ENCODE measurements at regions not wholly inside any gene's neighbourhood (a gene's known extent, or its start where the extent isn't known, plus 50 kb on each side); places are given as distances from the start of the nearest gene placed in this dataset.

GRCh38 chr11:97309291-97309690, 919.5 kb downstream of the JRKL start:
- no peaks in the 10 kb centered on the region for H3K27me3 Mint-ChIP-seq (ENCODE audit: low read depth)
- H3K4me1 Mint-ChIP-seq (ENCODE audit: low read depth) = no peaks in the 10 kb centered on the region
- no peak overlapping the region for H3K4me3 Mint-ChIP-seq
- peaks cover 4% of the 10 kb centered on the region for H3K9me3 Mint-ChIP-seq
- no peak overlapping the region for H3K27ac Mint-ChIP-seq
- H3K36me3 Mint-ChIP-seq (ENCODE audit: low read depth) = no peaks in the 10 kb centered on the region
- no peak for DNase-seq (ENCODE audit: low spot score)

- no peak for DNase-seq (ENCODE audit: low spot score)
- H3K27me3 Mint-ChIP-seq (ENCODE audit: low read depth) = no peaks in the 10 kb centered on the region
Measured at GRCh38 chr11:97325693-97326092, 935.9 kb downstream of the JRKL start.

GRCh38 chr11:97332271-97332670, 942.5 kb downstream of the JRKL start:
- DNase-seq (ENCODE audit: low spot score) = no peak
- H3K27ac Mint-ChIP-seq = no peak overlapping the region
- H3K36me3 Mint-ChIP-seq (ENCODE audit: low read depth) = no peaks in the 10 kb centered on the region
- H3K9me3 Mint-ChIP-seq = peaks cover 13% of the 10 kb centered on the region
- H3K4me3 Mint-ChIP-seq = no peak overlapping the region
- H3K4me1 Mint-ChIP-seq (ENCODE audit: low read depth) = no peaks in the 10 kb centered on the region
- H3K27me3 Mint-ChIP-seq (ENCODE audit: low read depth) = no peaks in the 10 kb centered on the region

More at GRCh38 chr11:97325693-97326092, 935.9 kb downstream of the JRKL start:
- Mint-ChIP-seq H3K9me3 (peaks cover 32% of the 10 kb centered on the region), H3K4me1 (ENCODE audit: low read depth) (no peaks in the 10 kb centered on the region), H3K4me3 (no peak overlapping the region), H3K36me3 (ENCODE audit: low read depth) (no peaks in the 10 kb centered on the region), H3K27ac (no peak overlapping the region)

- Mint-ChIP-seq H3K4me3 (no peak overlapping the region), H3K27ac (no peak overlapping the region), H3K27me3 (ENCODE audit: low read depth) (no peaks in the 10 kb centered on the region), H3K9me3 (peaks cover 19% of the 10 kb centered on the region), H3K4me1 (ENCODE audit: low read depth) (no peaks in the 10 kb centered on the region), H3K36me3 (ENCODE audit: low read depth) (no peaks in the 10 kb centered on the region)
- DNase-seq (ENCODE audit: low spot score) = no peak
Measured at GRCh38 chr11:97336064-97336463, 946.3 kb downstream of the JRKL start.

GRCh38 chr11:97345032-97345431, 955.2 kb downstream of the JRKL start:
- Mint-ChIP-seq H3K4me1 (ENCODE audit: low read depth) (no peaks in the 10 kb centered on the region), H3K36me3 (ENCODE audit: low read depth) (no peaks in the 10 kb centered on the region), H3K9me3 (peaks cover 13% of the 10 kb centered on the region), H3K27ac (no peak overlapping the region), H3K4me3 (no peak overlapping the region), H3K27me3 (ENCODE audit: low read depth) (no peaks in the 10 kb centered on the region)
- DNase-seq (ENCODE audit: low spot score) = no peak

- Mint-ChIP-seq H3K4me1 (ENCODE audit: low read depth) (no peaks in the 10 kb centered on the region), H3K27me3 (ENCODE audit: low read depth) (no peaks in the 10 kb centered on the region), H3K9me3 (peaks cover 21% of the 10 kb centered on the region), H3K36me3 (ENCODE audit: low read depth) (no peaks in the 10 kb centered on the region), H3K4me3 (no peak overlapping the region), H3K27ac (no peak overlapping the region)
- DNase-seq (ENCODE audit: low spot score) = no peak
Measured at GRCh38 chr11:97349201-97349600, 959.4 kb downstream of the JRKL start.

- Mint-ChIP-seq H3K9me3 (peaks cover 14% of the 10 kb centered on the region), H3K4me1 (ENCODE audit: low read depth) (no peaks in the 10 kb centered on the region), H3K27me3 (ENCODE audit: low read depth) (no peaks in the 10 kb centered on the region)
Measured at GRCh38 chr11:97351939-97352338, 962.1 kb downstream of the JRKL start.

GRCh38 chr11:97354026-97354425, 964.2 kb downstream of the JRKL start:
- no peak overlapping the region for H3K4me3 Mint-ChIP-seq
- no peak overlapping the region for H3K27ac Mint-ChIP-seq
- no peak for DNase-seq (ENCODE audit: low spot score)
- H3K4me1 Mint-ChIP-seq (ENCODE audit: low read depth) = no peaks in the 10 kb centered on the region
- H3K36me3 Mint-ChIP-seq (ENCODE audit: low read depth) = no peaks in the 10 kb centered on the region
- H3K27me3 Mint-ChIP-seq (ENCODE audit: low read depth) = no peaks in the 10 kb centered on the region
- H3K9me3 Mint-ChIP-seq = peaks cover 20% of the 10 kb centered on the region

More at GRCh38 chr11:97351939-97352338, 962.1 kb downstream of the JRKL start:
- Mint-ChIP-seq H3K27ac (no peak overlapping the region), H3K4me3 (no peak overlapping the region), H3K36me3 (ENCODE audit: low read depth) (no peaks in the 10 kb centered on the region)
- DNase-seq (ENCODE audit: low spot score) = no peak

GRCh38 chr11:97354576-97354975, 964.8 kb downstream of the JRKL start:
- H3K9me3 Mint-ChIP-seq = peaks cover 20% of the 10 kb centered on the region
- no peak for DNase-seq (ENCODE audit: low spot score)
- no peaks in the 10 kb centered on the region for H3K4me1 Mint-ChIP-seq (ENCODE audit: low read depth)
- H3K36me3 Mint-ChIP-seq (ENCODE audit: low read depth) = no peaks in the 10 kb centered on the region
- H3K27me3 Mint-ChIP-seq (ENCODE audit: low read depth) = no peaks in the 10 kb centered on the region
- no peak overlapping the region for H3K4me3 Mint-ChIP-seq
- no peak overlapping the region for H3K27ac Mint-ChIP-seq

GRCh38 chr11:97355230-97355629, 965.4 kb downstream of the JRKL start:
- DNase-seq (ENCODE audit: low spot score) = no peak
- no peak overlapping the region for H3K4me3 Mint-ChIP-seq
- no peaks in the 10 kb centered on the region for H3K27me3 Mint-ChIP-seq (ENCODE audit: low read depth)
- H3K9me3 Mint-ChIP-seq = peaks cover 18% of the 10 kb centered on the region
- H3K27ac Mint-ChIP-seq = no peak overlapping the region
- no peaks in the 10 kb centered on the region for H3K4me1 Mint-ChIP-seq (ENCODE audit: low read depth)
- no peaks in the 10 kb centered on the region for H3K36me3 Mint-ChIP-seq (ENCODE audit: low read depth)

- H3K4me3 Mint-ChIP-seq = no peak overlapping the region
- H3K36me3 Mint-ChIP-seq (ENCODE audit: low read depth) = no peaks in the 10 kb centered on the region
- H3K27me3 Mint-ChIP-seq (ENCODE audit: low read depth) = no peaks in the 10 kb centered on the region
- H3K27ac Mint-ChIP-seq = no peak overlapping the region
- no peaks in the 10 kb centered on the region for H3K4me1 Mint-ChIP-seq (ENCODE audit: low read depth)
- no peak for DNase-seq (ENCODE audit: low spot score)
- peaks cover 10% of the 10 kb centered on the region for H3K9me3 Mint-ChIP-seq
Measured at GRCh38 chr11:97356144-97356543, 966.3 kb downstream of the JRKL start.

GRCh38 chr11:97359016-97359415, 969.2 kb downstream of the JRKL start:
- Mint-ChIP-seq H3K4me1 (ENCODE audit: low read depth) (no peaks in the 10 kb centered on the region), H3K4me3 (no peak overlapping the region), H3K27ac (no peak overlapping the region), H3K9me3 (peaks cover 10% of the 10 kb centered on the region), H3K27me3 (ENCODE audit: low read depth) (no peaks in the 10 kb centered on the region), H3K36me3 (ENCODE audit: low read depth) (no peaks in the 10 kb centered on the region)
- DNase-seq (ENCODE audit: low spot score) = no peak

GRCh38 chr11:97361812-97362378, 972.1 kb downstream of the JRKL start:
- Mint-ChIP-seq H3K9me3 (peaks cover 25% of the 10 kb centered on the region), H3K36me3 (ENCODE audit: low read depth) (no peaks in the 10 kb centered on the region), H3K27me3 (ENCODE audit: low read depth) (no peaks in the 10 kb centered on the region), H3K27ac (no peak overlapping the region), H3K4me3 (no peak overlapping the region), H3K4me1 (ENCODE audit: low read depth) (no peaks in the 10 kb centered on the region)
- DNase-seq (ENCODE audit: low spot score) = no peak

- no peak overlapping the region for H3K4me3 Mint-ChIP-seq
- H3K36me3 Mint-ChIP-seq (ENCODE audit: low read depth) = no peaks in the 10 kb centered on the region
- no peaks in the 10 kb centered on the region for H3K27me3 Mint-ChIP-seq (ENCODE audit: low read depth)
- no peak for DNase-seq (ENCODE audit: low spot score)
- H3K9me3 Mint-ChIP-seq = peaks cover 23% of the 10 kb centered on the region
- no peaks in the 10 kb centered on the region for H3K4me1 Mint-ChIP-seq (ENCODE audit: low read depth)
- H3K27ac Mint-ChIP-seq = no peak overlapping the region
Measured at GRCh38 chr11:97363331-97363730, 973.5 kb downstream of the JRKL start.

- Mint-ChIP-seq H3K36me3 (ENCODE audit: low read depth) (no peaks in the 10 kb centered on the region), H3K4me3 (no peak overlapping the region), H3K4me1 (ENCODE audit: low read depth) (no peaks in the 10 kb centered on the region), H3K9me3 (peaks cover 30% of the 10 kb centered on the region), H3K27ac (no peak overlapping the region), H3K27me3 (ENCODE audit: low read depth) (no peaks in the 10 kb centered on the region)
- DNase-seq (ENCODE audit: low spot score) = no peak
Measured at GRCh38 chr11:97364047-97364446, 974.2 kb downstream of the JRKL start.

Measured in T-helper 2 cell treated with Interferon-gamma antibody and Interleukin-4, amounts not matched to agents 5 μg/mL and 100 μg/mL, for 36 hours (primary cell).